Dedifferentiated amniotic fluid mesenchymal stem cell (primary cell): ENCODE measurements at regions not wholly inside any gene's neighbourhood (a gene's known extent, or its start where the extent isn't known, plus 50 kb on each side); places are given as distances from the start of the nearest gene placed in this dataset.

ENCODE experiments used
- DNase-seq: peaks from one replicate; pipeline ENCODE4 v3.0.0-alpha.2; 2016; ENCODE audit errors: extremely low spot score

DNA sequence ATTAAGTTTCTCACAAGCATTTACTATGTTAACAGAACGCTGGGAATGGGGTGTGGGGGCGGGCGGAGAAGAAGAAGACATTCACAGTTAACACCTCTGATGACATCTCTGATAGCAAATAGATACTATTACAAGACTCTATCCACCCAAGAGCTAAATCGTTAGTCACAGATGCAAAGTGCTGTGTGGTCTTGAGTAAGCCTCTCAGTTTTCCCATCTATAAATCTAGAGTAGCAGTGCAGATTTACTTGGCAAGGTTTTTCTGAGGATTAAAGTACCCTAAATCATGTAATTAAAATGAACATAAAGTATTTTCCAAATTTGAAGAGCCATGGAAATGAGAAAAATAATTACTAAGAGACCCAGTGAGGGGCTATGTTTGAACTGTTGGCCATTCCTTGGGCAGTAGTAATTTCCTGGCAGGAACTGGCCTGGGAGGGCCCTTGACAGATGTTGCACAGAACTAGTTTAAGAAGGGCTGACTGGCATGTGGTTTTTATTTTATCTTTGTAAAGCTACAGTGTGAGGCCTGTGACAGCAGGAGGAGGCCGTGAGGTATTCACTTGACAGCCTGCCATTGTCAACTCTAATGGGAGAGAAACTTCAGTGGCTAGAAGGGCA is 58.7 kb upstream of the APOBEC4 start:
- DNase-seq, result no peak

DNA sequence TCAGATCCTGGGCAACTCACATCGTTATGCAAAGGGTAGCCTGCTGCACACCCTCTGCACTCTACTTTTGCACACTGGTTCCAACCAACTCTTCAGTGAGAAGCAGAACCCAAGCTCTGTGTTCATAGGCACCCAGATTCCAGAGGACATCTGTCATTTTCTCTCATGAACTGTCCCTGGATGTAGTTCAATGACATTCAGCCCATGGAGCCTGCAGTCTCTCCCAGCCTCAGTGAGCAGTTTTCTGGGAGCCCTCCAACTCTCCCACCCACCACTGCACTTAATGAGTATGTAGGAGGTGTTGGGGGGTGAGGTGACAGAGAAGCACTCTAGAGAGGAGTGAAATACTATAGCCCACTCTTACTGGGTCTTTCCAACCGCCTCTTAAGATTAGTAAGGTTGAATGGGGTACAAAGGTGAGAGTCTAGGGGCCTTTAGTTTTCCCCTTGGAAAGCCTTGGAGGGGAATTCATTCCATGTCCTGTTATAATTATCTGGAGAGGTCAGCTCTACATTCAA is 58.1 kb upstream of the APOBEC4 start:
- DNase-seq, result no peak

DNA sequence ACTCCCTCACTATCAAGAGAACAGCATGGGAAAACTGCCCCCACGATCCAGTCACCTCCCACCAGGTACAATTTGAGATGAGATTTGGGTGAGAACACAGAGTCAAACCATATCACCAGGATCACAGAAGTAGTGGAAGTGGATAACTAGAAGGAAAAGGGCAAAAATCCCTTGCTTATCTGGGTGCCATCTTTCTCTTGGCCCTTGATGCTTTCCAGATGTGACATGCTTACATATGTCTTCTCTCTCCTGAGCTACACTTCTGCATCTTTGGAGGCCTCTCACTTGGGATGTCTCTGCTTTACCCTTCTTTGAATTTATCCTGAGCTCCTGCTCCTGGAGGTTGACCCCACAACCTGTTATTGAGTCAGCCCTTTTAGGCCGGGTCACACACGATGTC is 57.6 kb upstream of the APOBEC4 start:
- DNase-seq, result no peak

DNA sequence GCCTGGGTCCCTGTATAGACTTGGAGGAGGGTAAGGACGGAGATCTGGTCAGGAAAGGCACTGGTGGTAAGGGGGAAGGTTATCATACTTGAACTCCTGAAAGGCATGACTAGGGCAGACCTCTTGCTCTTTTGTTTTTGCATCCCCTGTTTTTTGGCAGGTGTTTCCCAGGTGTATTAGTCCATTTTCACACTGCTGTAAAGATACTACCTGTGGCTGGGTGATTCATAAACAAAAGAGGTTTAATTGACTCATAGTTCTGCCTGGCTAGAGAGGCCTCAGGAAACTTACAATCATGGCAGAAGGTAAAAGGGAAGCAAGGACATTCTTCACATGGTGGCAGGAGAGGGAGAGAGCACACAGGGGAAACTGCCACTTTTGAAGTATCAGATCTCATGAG is 57.2 kb upstream of the APOBEC4 start:
- no peak for DNase-seq

DNA sequence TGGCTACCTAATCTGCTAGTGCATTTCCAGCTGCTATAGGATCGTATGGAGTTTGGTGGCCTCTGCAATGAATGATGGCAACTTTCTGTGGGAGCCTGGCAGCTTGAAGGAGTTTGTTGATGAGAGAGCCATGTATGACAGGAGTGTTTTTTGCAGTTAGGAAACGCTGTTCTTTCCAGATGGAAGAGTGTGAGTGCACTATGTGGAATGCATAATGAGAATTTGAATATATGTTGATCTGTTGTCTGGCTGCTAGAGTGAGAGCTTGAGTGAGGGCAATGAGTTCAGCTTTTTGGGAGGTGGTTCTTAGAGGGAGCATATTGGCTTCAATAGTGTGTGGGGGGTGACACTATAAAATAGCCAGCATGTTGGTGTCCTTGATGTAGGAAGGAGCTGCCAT is 51.0 kb upstream of the APOBEC4 start:
- DNase-seq, result no peak
